ENCODE measurements at regions not wholly inside any gene's neighbourhood (a gene's known extent, or its start where the extent isn't known, plus 50 kb on each side); places are given as distances from the start of the nearest gene placed in this dataset.

DNA sequence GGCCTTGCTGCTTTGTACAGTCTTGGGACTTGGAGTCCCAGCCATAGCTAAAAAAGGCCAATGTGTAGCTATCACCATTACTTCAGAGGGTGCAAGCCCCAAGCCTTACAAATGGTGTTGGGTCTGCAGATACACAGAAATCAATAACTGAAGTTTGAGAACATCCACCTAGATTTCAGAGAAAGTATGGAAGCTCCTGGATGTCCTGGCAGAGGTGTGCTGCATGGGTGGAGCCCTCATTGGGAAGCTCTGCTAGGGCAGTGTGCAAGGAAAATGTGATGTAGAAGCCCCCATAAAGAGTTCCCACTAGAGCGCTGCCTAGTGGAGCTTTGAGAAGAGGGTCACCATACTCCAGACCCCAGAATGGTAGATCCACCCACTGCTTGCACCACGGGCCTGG is 626.7 kb upstream of the COX7C start:
- TF ChIP-seq, protein P1, sequence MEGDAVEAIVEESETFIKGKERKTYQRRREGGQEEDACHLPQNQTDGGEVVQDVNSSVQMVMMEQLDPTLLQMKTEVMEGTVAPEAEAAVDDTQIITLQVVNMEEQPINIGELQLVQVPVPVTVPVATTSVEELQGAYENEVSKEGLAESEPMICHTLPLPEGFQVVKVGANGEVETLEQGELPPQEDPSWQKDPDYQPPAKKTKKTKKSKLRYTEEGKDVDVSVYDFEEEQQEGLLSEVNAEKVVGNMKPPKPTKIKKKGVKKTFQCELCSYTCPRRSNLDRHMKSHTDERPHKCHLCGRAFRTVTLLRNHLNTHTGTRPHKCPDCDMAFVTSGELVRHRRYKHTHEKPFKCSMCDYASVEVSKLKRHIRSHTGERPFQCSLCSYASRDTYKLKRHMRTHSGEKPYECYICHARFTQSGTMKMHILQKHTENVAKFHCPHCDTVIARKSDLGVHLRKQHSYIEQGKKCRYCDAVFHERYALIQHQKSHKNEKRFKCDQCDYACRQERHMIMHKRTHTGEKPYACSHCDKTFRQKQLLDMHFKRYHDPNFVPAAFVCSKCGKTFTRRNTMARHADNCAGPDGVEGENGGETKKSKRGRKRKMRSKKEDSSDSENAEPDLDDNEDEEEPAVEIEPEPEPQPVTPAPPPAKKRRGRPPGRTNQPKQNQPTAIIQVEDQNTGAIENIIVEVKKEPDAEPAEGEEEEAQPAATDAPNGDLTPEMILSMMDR (IDR thresholded peaks at IDR 0.05) = no peak
- TF ChIP-seq POLR2A (IDR thresholded peaks at IDR 0.05) (no peak), POLR2AphosphoS5 (IDR thresholded peaks at IDR 0.05) (no peak)

Data from gastroesophageal sphincter (tissue), 3 donors.